Stomach (tissue), 4 donors: ENCODE measurements at regions not wholly inside any gene's neighbourhood (a gene's known extent, or its start where the extent isn't known, plus 50 kb on each side); places are given as distances from the start of the nearest gene placed in this dataset.

ENCODE experiments used
- EP300 ChIP-seq: sonication (generic); formaldehyde crosslinking; IDR thresholded peaks from one replicate; pipeline ENCODE4 v1.6.1; 2017; ENCODE audit warnings: antibody characterized with exemption
- POLR2A ChIP-seq, 4 donors: fragments of 450-650 bp; IDR thresholded peaks; one replicate each; pipeline ENCODE4 v1.6.1; 2016; ENCODE audit warnings: antibody characterized with exemption in 4 of 4, control low read depth in 2 of 4, mild to moderate bottlenecking in 1 of 4, moderate library complexity in 1 of 4
- POLR2AphosphoS5 ChIP-seq, 3 donors: sonication (generic); formaldehyde crosslinking; IDR thresholded peaks; one replicate each; pipeline ENCODE4 v1.6.1; 2016; ENCODE audit warnings: antibody characterized with exemption in 3 of 3
- TF ChIP-seq, protein P1 (sequence below), 7 experiments: fragments of 450-650 bp in 4 of 7; fragments of 200-600 bp in 3 of 7; sonication (generic) in 3 of 7; IDR thresholded peaks; one replicate each; pipeline ENCODE4 v1.5.1; 2016 to 2019; ENCODE audit warnings: antibody characterized with exemption in 7 of 7, control low read depth in 2 of 7, mild to moderate bottlenecking in 1 of 7

DNA sequence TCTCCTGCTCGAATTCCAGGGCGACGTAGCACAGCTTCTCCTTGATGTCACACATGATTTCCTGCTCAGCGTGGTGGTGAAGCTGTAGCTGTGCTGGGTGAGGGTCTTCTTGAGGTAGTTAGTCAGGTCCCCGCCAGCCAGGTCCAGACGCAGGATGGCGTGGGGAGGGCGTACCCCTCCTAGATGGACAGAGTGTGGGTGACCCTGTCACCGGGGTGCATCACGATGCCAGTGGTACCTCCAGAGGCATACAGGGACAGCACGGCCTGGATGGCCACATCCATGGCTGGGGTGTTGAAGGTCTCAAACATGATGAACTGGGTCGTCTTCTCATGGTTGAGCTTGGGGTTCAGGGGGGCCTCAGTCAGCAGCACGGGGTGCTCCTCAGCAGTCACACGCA lies 110.2 kb upstream of the CNR1 start:
- TF ChIP-seq, protein P1, sequence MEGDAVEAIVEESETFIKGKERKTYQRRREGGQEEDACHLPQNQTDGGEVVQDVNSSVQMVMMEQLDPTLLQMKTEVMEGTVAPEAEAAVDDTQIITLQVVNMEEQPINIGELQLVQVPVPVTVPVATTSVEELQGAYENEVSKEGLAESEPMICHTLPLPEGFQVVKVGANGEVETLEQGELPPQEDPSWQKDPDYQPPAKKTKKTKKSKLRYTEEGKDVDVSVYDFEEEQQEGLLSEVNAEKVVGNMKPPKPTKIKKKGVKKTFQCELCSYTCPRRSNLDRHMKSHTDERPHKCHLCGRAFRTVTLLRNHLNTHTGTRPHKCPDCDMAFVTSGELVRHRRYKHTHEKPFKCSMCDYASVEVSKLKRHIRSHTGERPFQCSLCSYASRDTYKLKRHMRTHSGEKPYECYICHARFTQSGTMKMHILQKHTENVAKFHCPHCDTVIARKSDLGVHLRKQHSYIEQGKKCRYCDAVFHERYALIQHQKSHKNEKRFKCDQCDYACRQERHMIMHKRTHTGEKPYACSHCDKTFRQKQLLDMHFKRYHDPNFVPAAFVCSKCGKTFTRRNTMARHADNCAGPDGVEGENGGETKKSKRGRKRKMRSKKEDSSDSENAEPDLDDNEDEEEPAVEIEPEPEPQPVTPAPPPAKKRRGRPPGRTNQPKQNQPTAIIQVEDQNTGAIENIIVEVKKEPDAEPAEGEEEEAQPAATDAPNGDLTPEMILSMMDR (IDR thresholded peaks at IDR 0.05) = no peak
- TF ChIP-seq POLR2A (IDR thresholded peaks at IDR 0.05) (no peak), POLR2AphosphoS5 (IDR thresholded peaks at IDR 0.05) (no peak), EP300 (no peak)
